GM19328 (cell line): ENCODE measurements at regions not wholly inside any gene's neighbourhood (a gene's known extent, or its start where the extent isn't known, plus 50 kb on each side); places are given as distances from the start of the nearest gene placed in this dataset.
"Not testable (repeated sequence)": the region's sequence is repeated elsewhere in the genome, so short reads cannot be mapped to it uniquely, and the experiment has no call there.

Source experiments
- ATAC-seq: cut with Tn5 transposase; IDR thresholded peaks from one replicate; pipeline ENCODE4 v1.9.1; 2021; ENCODE audit warnings: mild to moderate bottlenecking, moderate library complexity; ENCODE audit not compliant: unreplicated experiment

GRCh38 chr17:73838815-73839214 is 194.6 kb upstream of the SDK2 start:
- no peak for ATAC-seq

- ATAC-seq, result no peak
These were observed 196.6 kb upstream of the SDK2 start for GRCh38 chr17:73840829-73841228.

GRCh38 chr17:73841431-73842060 is 197.3 kb upstream of the SDK2 start:
- no peak for ATAC-seq

DNA sequence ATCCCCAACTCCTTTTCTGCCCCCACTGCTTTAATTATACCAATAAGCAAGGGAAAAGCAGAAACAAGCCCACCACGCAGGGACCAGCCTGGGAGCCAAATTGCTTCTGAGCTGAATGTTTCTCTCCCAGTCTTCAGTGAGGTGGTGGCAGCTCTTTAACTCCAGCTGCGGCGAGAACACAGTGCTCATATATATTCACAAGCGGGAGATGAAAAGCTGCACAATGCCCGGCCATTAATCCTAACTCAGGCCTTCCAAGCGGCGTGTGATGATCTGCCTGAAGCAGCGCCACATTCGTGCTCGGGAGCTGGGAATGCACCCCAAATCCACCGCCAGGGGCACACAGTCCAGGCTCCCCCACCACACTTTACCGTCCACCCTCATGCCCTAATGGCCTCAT is 203.7 kb upstream of the SDK2 start:
- ATAC-seq, result no peak

DNA sequence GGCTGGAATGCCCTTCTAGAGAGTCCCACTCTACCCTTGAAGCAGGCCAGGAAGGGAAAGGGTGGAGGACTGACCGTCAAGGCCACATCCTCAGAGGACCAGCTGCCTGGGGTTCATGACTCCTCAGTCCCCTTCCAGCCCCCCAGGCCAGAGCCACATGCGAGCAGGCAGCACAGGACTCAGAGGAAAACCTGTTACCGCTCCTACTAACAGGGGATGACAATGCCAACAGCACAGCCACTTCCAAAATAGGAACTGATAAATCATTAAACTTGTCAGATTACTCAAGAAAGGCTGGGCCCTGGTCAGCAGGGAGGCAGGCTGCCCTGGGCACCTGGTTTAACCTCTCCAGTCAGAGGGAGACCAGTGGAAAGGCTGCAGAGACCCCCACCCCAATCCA is 206.2 kb upstream of the SDK2 start:
- ATAC-seq, result no peak

DNA sequence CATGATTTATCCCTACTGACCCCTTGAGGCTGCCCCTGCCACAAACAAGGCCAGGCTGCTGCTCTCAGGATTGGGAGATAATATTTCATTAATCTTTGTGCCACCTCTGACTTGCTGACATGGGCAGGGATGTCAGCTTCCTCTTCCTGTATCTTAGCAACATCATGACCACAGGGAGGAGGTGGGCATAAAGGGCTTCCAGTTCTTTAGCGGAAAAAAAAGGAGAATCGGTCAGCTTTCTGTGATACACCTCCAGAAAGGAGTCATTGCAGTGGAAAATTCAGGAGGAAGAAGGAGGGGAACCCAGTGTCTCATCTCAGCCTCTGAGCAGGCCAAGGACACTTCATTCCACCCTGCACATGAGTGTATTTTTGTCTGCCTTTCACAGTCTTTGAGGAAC is 206.8 kb upstream of the SDK2 start:
- ATAC-seq, result no peak

DNA sequence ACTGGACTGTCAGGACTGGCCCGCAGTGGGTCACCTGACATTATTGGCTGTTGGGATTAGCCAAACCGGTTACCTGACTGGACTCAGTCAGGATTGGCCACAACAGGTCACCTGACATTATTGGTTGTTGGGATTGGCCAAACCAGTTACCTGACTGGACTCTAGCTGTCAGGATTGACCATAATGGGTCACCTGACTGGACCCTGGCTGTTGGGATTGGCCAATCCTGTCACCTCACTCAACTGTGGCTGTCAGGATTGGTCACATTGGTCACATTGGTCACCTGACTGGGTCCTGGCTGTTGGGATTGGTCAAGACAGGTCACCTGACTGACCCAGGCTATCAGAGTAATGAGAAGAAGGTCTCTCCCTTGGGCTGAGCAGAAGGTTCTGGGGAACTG is 207.7 kb upstream of the SDK2 start:
- no peak for ATAC-seq

DNA sequence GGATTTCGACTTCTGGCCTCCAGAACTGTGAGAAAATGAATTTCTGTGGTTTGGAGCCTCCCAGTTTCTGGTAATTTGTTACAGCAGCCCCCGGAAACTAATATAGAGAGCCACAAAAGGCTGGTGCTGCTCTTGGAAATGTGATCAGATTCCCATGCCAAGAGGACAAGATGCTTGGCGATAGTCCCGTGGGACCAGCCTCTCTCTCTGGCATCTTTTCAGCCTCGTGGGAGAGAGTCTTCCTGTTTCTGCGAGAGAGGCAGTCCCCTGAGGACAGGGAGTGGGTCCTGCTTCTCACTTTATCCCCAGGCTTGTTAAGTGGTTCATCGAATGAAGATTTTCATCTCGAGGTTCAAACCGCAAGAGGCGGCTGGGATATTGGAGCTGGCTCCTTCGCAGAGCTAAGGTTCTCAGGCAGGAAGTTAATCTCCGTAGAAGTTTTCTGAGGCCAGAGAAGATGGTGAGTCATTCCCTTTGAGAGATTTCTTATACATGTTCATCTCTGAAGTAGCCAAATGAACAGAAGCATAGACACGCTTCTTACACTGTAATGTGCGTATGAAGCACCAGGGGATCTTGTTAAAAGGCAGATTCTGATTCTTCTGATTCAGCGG is 211.6 kb upstream of the SDK2 start:
- no peak for ATAC-seq

DNA sequence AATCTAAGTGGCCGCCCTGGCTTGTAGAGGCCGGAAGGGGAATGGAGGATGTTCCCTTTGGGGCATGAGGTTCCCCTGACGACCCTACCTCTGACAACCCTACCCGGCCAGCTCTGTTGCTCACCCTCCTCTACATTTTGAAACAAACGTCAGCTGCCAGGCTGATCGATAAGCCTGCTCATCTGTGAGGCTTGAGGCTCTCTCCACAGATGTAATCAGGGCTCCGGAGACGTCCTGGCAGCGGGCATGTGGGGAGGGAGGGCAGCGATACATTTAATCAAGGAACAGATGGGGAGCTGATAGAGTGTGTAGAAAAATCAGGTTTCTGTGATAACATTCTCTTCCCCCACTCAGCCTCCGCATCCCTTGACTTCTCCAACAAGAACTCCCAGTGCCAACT is 212.3 kb upstream of the SDK2 start:
- ATAC-seq, result no peak

- not testable (repeated sequence) for ATAC-seq
These were observed 215.3 kb upstream of the SDK2 start for GRCh38 chr17:73859439-73860008.

GRCh38 chr17:73861543-73861942 is 217.3 kb upstream of the SDK2 start:
- ATAC-seq, result no peak

GRCh38 chr17:73863761-73864535 is 219.7 kb upstream of the SDK2 start:
- no peak for ATAC-seq

GRCh38 chr17:73865831-73866230 is 221.6 kb upstream of the SDK2 start:
- ATAC-seq, result no peak

- no peak for ATAC-seq
These were observed 222.8 kb upstream of the SDK2 start for GRCh38 chr17:73867056-73867455.

DNA sequence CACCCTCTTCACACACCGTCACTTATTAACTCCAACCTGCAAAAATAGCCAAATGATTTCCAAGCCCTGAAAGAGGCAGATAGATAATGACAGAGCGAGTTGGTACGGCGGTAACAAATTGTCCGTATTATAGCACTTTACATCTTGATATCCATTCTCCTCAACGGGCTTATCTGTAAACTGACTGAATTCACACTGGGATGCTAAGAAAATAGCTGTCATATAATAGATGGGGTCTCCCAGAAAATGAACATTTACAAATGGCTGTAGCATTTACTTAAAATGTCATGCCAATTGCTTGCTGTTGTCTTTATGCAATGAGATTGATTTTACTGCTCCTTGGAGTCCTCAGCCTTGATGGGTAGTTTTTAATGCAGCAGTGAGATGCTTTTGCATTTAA is 225.8 kb upstream of the SDK2 start:
- no peak for ATAC-seq

GRCh38 chr17:73870473-73870872 is 226.2 kb upstream of the SDK2 start:
- no peak for ATAC-seq

DNA sequence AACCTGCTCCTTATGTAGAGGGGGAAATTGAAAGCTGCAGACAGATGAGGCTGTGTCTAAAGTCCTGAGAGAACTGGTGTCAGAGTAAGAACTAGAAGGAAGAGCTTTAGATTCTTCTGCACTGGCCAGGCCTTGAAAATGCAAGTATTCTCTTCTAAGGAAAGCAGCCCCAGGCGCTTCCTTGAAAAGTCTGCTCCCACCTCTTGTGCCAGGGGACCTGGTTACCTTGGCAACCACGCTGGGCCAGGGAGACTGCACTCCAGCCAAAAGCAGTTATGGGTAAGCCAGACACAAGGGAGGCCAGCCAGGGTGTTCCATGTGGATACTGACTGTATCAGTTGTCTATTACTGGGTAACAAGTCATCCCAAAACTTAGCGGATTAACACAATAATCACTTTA is 228.6 kb upstream of the SDK2 start:
- no peak for ATAC-seq

GRCh38 chr17:73874008-73874720 is 229.9 kb upstream of the SDK2 start:
- ATAC-seq, result peak; percentile 47

DNA sequence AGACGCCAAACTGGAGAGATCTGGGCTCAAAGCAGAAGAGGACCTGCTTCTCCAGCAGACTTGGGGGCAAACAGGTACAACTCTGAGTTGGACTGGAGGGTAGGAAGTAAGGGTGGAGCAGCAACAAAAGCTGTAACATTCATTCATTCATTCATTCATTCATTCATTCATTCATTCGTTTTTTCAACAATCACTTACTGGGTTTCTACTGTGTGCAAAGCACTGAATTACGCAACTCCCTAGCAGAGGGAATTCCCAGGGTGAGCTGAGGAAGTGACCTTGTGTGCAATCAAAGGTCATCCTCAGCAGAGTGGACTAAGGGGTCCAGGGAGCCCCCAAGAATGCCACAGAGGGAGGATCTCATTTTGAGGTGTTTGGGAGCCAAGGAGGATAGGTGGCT is 231.1 kb upstream of the SDK2 start:
- no peak for ATAC-seq

DNA sequence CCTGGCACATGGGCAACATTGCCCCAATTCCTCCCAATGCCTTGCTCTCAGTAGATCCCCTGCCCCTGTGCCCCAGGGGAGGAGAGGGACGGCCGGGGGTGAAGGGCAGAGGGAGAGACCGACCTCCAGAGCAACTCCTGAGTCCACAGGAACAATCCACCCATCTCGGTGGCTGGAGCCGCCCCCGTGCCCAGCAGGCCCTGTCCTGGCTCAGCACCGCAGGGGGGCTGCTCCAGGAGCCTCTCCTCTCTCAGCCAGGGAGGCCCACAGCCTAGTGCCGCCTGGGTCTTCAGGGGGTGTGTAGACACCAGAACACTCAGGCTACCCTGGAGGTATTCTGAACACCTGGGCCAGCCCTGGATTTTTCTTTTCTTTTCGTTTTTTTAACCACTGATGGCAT is 233.7 kb upstream of the SDK2 start:
- no peak for ATAC-seq

- no peak for ATAC-seq
These were observed 234.7 kb upstream of the SDK2 start for GRCh38 chr17:73878923-73879322.
